DND-41 (cell line): ENCODE measurements at regions not wholly inside any gene's neighbourhood (a gene's known extent, or its start where the extent isn't known, plus 50 kb on each side); places are given as distances from the start of the nearest gene placed in this dataset.

Experiments
- EZH2 ChIP-seq: IDR thresholded peaks from 3 replicates; pipeline ENCODE4 v1.6.1; 2012; ENCODE audit warnings: borderline replicate concordance, low read depth, mild to moderate bottlenecking, moderate library complexity, low read length, inconsistent platforms; ENCODE audit not compliant: severe bottlenecking
- TF ChIP-seq, protein P1 (sequence below): IDR thresholded peaks from 2 replicates; pipeline ENCODE4 v1.5.1; 2012; ENCODE audit warnings: borderline replicate concordance, low read length, moderate library complexity, mild to moderate bottlenecking; ENCODE audit not compliant: poor library complexity, severe bottlenecking; ENCODE audit errors: extremely low read depth

DNA sequence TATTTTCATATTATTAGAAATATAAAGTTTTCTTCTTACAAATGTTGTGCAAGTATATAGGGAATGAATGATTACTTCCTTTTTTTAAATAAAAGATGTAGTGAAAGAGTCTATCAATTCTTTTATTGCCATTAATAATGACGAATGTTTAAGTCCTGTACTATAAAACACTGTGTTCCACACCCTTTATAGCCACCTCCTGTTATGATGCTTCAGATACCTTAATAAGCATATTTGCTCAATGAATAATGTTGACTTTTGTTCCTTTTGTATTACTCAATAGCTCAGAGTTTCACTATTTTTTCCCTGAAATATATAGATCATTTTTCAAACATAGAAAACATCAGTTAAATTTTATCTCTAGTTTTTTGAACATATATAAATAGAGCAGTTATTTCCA lies 378.2 kb upstream of the THBS1 start:
- TF ChIP-seq, protein P1, sequence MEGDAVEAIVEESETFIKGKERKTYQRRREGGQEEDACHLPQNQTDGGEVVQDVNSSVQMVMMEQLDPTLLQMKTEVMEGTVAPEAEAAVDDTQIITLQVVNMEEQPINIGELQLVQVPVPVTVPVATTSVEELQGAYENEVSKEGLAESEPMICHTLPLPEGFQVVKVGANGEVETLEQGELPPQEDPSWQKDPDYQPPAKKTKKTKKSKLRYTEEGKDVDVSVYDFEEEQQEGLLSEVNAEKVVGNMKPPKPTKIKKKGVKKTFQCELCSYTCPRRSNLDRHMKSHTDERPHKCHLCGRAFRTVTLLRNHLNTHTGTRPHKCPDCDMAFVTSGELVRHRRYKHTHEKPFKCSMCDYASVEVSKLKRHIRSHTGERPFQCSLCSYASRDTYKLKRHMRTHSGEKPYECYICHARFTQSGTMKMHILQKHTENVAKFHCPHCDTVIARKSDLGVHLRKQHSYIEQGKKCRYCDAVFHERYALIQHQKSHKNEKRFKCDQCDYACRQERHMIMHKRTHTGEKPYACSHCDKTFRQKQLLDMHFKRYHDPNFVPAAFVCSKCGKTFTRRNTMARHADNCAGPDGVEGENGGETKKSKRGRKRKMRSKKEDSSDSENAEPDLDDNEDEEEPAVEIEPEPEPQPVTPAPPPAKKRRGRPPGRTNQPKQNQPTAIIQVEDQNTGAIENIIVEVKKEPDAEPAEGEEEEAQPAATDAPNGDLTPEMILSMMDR = no peak
- no peak for TF ChIP-seq EZH2
